ENCODE measurements at regions not wholly inside any gene's neighbourhood (a gene's known extent, or its start where the extent isn't known, plus 50 kb on each side); places are given as distances from the start of the nearest gene placed in this dataset.

GRCh38 chr3:73707772-73708171 is 83.0 kb upstream of the PDZRN3 start:
- Histone ChIP-seq H3K4me1 (ENCODE audit: control insufficient read depth in 1 of 2, low read depth in 2 of 2) (peaks cover 0 to 10% of the 10 kb centered on the region in 2 donors), H3K27me3 (replicated peaks; ENCODE audit: insufficient read depth) (no peaks in the 10 kb centered on the region), H3K36me3 (no peaks in the 10 kb centered on the region), H3K4me3 (no peak overlapping the region), H3K27ac (no peak overlapping the region), H3K9me3 (no peaks in the 10 kb centered on the region)
- DNase-seq (ENCODE audit: low spot score) (no peak), ATAC-seq (ENCODE audit: insufficient number of reproducible peaks, low FRiP score, low read depth) (no peak)
- no peak for TF ChIP-seq CTCF (IDR thresholded peaks at IDR 0.05)

- no peak for TF ChIP-seq CTCF (IDR thresholded peaks at IDR 0.05)
- Histone ChIP-seq H3K27ac (no peak overlapping the region), H3K4me1 (ENCODE audit: control insufficient read depth in 1 of 2, low read depth in 2 of 2) (peaks cover 0 to 10% of the 10 kb centered on the region in 2 donors), H3K9me3 (no peaks in the 10 kb centered on the region), H3K27me3 (replicated peaks; ENCODE audit: insufficient read depth) (no peaks in the 10 kb centered on the region), H3K36me3 (no peaks in the 10 kb centered on the region), H3K4me3 (no peak overlapping the region)
- no peak for DNase-seq (ENCODE audit: low spot score)
- no peak for ATAC-seq (ENCODE audit: insufficient number of reproducible peaks, low FRiP score, low read depth)
Observed at GRCh38 chr3:73706771-73707170, 82.0 kb upstream of the PDZRN3 start.

GRCh38 chr3:73705792-73706191 is 81.1 kb upstream of the PDZRN3 start:
- no peak overlapping the region for H3K27ac ChIP-seq
- TF ChIP-seq CTCF (IDR thresholded peaks at IDR 0.05), result no peak

GRCh38 chr3:73699327-73699726 is 74.6 kb upstream of the PDZRN3 start:
- H3K4me1 ChIP-seq (ENCODE audit: control insufficient read depth in 1 of 2, low read depth in 2 of 2), result peaks cover 6 to 17% of the 10 kb centered on the region in 2 donors
- no peak overlapping the region for H3K27ac ChIP-seq
- no peak for DNase-seq (ENCODE audit: low spot score)
- H3K4me3 ChIP-seq, result no peak overlapping the region
- no peak for TF ChIP-seq CTCF (IDR thresholded peaks at IDR 0.05)
- no peaks in the 10 kb centered on the region for H3K36me3 ChIP-seq
- ATAC-seq (ENCODE audit: insufficient number of reproducible peaks, low FRiP score, low read depth), result no peak
- H3K9me3 ChIP-seq, result no peaks in the 10 kb centered on the region
- no peaks in the 10 kb centered on the region for H3K27me3 ChIP-seq (replicated peaks; ENCODE audit: insufficient read depth)

More at GRCh38 chr3:73705792-73706191, 81.1 kb upstream of the PDZRN3 start:
- Histone ChIP-seq H3K27me3 (replicated peaks; ENCODE audit: insufficient read depth) (no peaks in the 10 kb centered on the region), H3K4me1 (ENCODE audit: control insufficient read depth in 1 of 2, low read depth in 2 of 2) (peaks cover 0 to 10% of the 10 kb centered on the region in 2 donors), H3K9me3 (no peaks in the 10 kb centered on the region), H3K36me3 (no peaks in the 10 kb centered on the region), H3K4me3 (no peak overlapping the region)
- DNase-seq (ENCODE audit: low spot score) (no peak), ATAC-seq (ENCODE audit: insufficient number of reproducible peaks, low FRiP score, low read depth) (no peak)

GRCh38 chr3:73697020-73697419 is 72.3 kb upstream of the PDZRN3 start:
- no peak for DNase-seq (ENCODE audit: low spot score)
- TF ChIP-seq CTCF (IDR thresholded peaks at IDR 0.05), result no peak
- peaks cover 6 to 17% of the 10 kb centered on the region in 2 donors for H3K4me1 ChIP-seq (ENCODE audit: control insufficient read depth in 1 of 2, low read depth in 2 of 2)
- H3K27me3 ChIP-seq (replicated peaks; ENCODE audit: insufficient read depth), result no peaks in the 10 kb centered on the region
- no peaks in the 10 kb centered on the region for H3K9me3 ChIP-seq
- no peaks in the 10 kb centered on the region for H3K36me3 ChIP-seq
- H3K27ac ChIP-seq, result no peak overlapping the region
- ATAC-seq (ENCODE audit: insufficient number of reproducible peaks, low FRiP score, low read depth), result no peak
- H3K4me3 ChIP-seq, result no peak overlapping the region

Measured in thoracic aorta (tissue), 2 donors.